ENCODE measurements at regions not wholly inside any gene's neighbourhood (a gene's known extent, or its start where the extent isn't known, plus 50 kb on each side); places are given as distances from the start of the nearest gene placed in this dataset.
"Not testable (repeated sequence)": the region's sequence is repeated elsewhere in the genome, so short reads cannot be mapped to it uniquely, and the experiment has no call there.

DNA sequence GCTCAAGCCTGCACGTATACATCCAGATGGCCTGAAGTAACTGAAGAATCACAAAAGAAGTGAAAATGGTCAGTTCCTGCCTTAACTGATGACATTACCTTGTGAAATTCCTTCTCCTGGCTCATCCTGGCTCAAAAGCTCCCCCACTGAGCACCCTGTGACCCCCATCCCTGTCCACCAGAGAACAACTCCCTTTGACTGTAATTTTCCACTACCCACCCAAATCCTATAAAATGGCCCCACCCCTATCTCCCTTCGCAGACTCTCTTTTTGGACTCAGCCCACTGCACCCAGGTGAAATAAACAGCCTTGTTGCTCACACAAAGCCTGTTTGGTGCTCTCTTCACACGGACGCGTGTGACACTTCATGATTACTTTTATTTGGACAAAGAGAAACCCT is 641.6 kb downstream of the TMEM182 start:
- not testable (repeated sequence) for TF ChIP-seq POLR2A (IDR thresholded peaks at IDR 0.05; ENCODE audit: low read depth, low read length); POLR2AphosphoS5 (IDR thresholded peaks at IDR 0.05; ENCODE audit: low read depth, low read length); PAX5 (IDR thresholded peaks at IDR 0.05; ENCODE audit: insufficient read depth, low read length, severe bottlenecking); TAF1 (IDR thresholded peaks at IDR 0.05; ENCODE audit: low read depth, low read length); POU2F2 (IDR thresholded peaks at IDR 0.05; ENCODE audit: low read depth, low read length); SPI1 (IDR thresholded peaks at IDR 0.05; ENCODE audit: low read depth, low read length)

Data from GM12891 (cell line).